Activated T-cell treated with anti-CD3 and anti-CD28 coated beads, Interleukin-2, amount 50 U/mL, for 4 hours (primary cell): ENCODE measurements at regions not wholly inside any gene's neighbourhood (a gene's known extent, or its start where the extent isn't known, plus 50 kb on each side); places are given as distances from the start of the nearest gene placed in this dataset.
"Not testable (repeated sequence)": the region's sequence is repeated elsewhere in the genome, so short reads cannot be mapped to it uniquely, and the experiment has no call there.

ENCODE experiments used
- ATAC-seq, 2 donors: fragments of 200-7000 bp; cut with Tn5 transposase; one replicate each; pipeline ENCODE4 v1.10.0; 2021
- DNase-seq: peaks from one replicate; pipeline ENCODE4 v3.0.0-alpha.2; 2020
- H3K27me3 Mint-ChIP-seq: one replicate; pipeline ENCODE4 v1.8.0; 2021; ENCODE audit warnings: low read depth, mixed read lengths
- H3K36me3 Mint-ChIP-seq: one replicate; pipeline ENCODE4 v1.8.0; 2022; ENCODE audit warnings: mixed read lengths; ENCODE audit not compliant: insufficient read depth
- H3K4me1 Mint-ChIP-seq: one replicate; pipeline ENCODE4 v1.8.0; 2021; ENCODE audit warnings: low read depth, mixed read lengths
- H3K4me3 Mint-ChIP-seq: one replicate; pipeline ENCODE4 v1.8.0; 2021; ENCODE audit warnings: mild to moderate bottlenecking, moderate library complexity, mixed read lengths
- H3K9me3 Mint-ChIP-seq: one replicate; pipeline ENCODE4 v1.8.0; 2021; ENCODE audit warnings: mixed read lengths

GRCh38 chr3:176328666-176329065 lies 868.6 kb downstream of the TBL1XR1 start:
- ATAC-seq (no peak), DNase-seq (no peak)
- H3K27me3 Mint-ChIP-seq: no peaks in the 10 kb centered on the region
- H3K9me3 Mint-ChIP-seq: peaks cover 13% of the 10 kb centered on the region
- H3K4me3 Mint-ChIP-seq: no peak overlapping the region
- H3K36me3 Mint-ChIP-seq: no peaks in the 10 kb centered on the region
- no peaks in the 10 kb centered on the region for H3K4me1 Mint-ChIP-seq

DNA sequence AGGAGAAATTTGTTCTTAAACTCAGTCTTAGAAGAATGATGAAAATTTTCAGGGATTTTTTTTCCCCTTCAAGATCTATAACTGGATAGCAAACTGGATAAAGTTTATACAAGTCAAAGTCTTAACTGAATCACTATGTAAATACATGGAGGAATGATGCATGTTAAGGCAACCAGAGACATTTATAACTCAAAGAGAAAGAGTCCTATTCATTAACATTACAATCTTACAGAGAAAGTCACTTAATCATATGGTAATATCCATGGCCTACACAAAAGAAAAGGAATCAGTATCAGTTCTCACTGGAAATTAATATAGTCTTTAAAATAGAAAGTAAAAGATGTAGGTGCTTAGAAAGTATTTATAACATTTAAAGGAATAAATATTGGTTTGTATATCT lies 869.1 kb downstream of the TBL1XR1 start:
- Mint-ChIP-seq H3K9me3 (peaks cover 17% of the 10 kb centered on the region), H3K36me3 (no peaks in the 10 kb centered on the region), H3K4me3 (no peak overlapping the region), H3K27me3 (no peaks in the 10 kb centered on the region), H3K4me1 (no peaks in the 10 kb centered on the region)
- ATAC-seq: no peak
- DNase-seq: no peak

- not testable (repeated sequence) for H3K27me3 Mint-ChIP-seq, H3K36me3 Mint-ChIP-seq, H3K4me1 Mint-ChIP-seq, DNase-seq, H3K4me3 Mint-ChIP-seq, ATAC-seq
- H3K9me3 Mint-ChIP-seq: peaks cover 18% of the 10 kb centered on the region
Measured at GRCh38 chr3:176326894-176327490, 870.3 kb downstream of the TBL1XR1 start.

DNA sequence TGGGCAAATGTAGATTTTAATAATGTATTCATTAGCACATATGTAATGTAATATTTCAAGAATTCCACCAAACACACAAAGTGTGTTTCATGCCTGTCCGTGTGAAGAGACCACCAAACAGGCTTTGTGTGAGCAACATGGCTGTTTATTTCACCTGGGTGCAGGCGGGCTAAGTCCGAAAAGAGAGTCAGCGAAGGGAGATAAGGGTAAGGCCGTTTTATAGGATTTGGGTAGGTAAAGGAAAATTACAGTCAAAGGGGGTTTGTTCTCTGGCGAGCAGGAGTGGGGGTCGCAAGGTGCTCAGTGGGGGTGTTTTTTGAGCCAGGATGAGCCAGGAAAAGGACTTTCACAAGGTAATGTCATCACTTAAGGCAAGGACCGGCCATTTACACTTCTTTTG lies 875.8 kb downstream of the TBL1XR1 start:
- not testable (repeated sequence) for DNase-seq, H3K4me3 Mint-ChIP-seq, H3K27me3 Mint-ChIP-seq, H3K36me3 Mint-ChIP-seq, H3K4me1 Mint-ChIP-seq, ATAC-seq
- peaks cover 14% of the 10 kb centered on the region for H3K9me3 Mint-ChIP-seq

DNA sequence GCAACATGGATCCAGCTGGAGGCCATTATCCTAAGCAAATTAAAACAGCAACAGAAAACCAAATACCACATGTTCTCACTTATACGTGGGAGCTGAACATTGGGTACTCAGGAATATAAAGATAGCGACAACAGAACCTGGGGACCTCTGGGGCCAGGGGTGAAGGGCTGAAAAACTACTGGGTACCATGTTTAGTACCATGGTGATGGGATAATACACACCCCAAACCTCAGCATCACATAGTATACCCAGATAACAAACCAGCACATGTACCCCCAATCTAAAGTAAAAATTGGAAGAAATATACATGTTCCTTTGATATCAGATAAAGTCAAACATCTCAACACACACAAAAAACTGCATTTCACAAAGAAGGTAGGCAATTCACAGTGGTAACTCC lies 876.2 kb downstream of the TBL1XR1 start:
- H3K4me3 Mint-ChIP-seq: no peak overlapping the region
- no peak for ATAC-seq
- DNase-seq: no peak
- no peaks in the 10 kb centered on the region for H3K27me3 Mint-ChIP-seq
- H3K36me3 Mint-ChIP-seq: no peaks in the 10 kb centered on the region
- peaks cover 14% of the 10 kb centered on the region for H3K9me3 Mint-ChIP-seq
- H3K4me1 Mint-ChIP-seq: no peaks in the 10 kb centered on the region

DNA sequence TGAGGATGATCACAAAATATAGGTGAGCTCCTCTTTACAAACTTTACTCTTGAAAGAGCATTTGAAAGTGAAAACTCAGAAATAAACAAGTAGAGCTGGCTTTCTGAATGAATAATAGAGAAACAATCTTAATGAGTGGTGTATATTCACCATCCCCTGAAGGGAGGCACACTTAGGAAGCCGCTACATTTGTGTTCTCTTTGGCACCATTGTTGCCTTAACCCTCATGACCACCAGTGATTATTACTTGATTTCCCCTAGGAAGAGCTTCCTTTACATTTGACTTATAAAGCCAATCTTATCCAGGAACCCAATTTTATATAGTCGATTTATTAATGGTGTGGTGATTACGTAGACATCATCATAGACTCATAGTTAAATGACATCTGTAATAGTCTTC lies 883.9 kb downstream of the TBL1XR1 start:
- ATAC-seq (no peak), DNase-seq (no peak)
- no peaks in the 10 kb centered on the region for H3K36me3 Mint-ChIP-seq
- no peak overlapping the region for H3K4me3 Mint-ChIP-seq
- H3K4me1 Mint-ChIP-seq: no peaks in the 10 kb centered on the region
- H3K9me3 Mint-ChIP-seq: peaks cover 14% of the 10 kb centered on the region
- no peaks in the 10 kb centered on the region for H3K27me3 Mint-ChIP-seq

GRCh38 chr3:176310641-176311040 lies 886.6 kb downstream of the TBL1XR1 start:
- peaks cover 12% of the 10 kb centered on the region for H3K9me3 Mint-ChIP-seq
- no peaks in the 10 kb centered on the region for H3K36me3 Mint-ChIP-seq
- no peaks in the 10 kb centered on the region for H3K27me3 Mint-ChIP-seq
- DNase-seq (no peak), ATAC-seq (no peak)
- H3K4me1 Mint-ChIP-seq: no peaks in the 10 kb centered on the region
- no peak overlapping the region for H3K4me3 Mint-ChIP-seq

- no peak for ATAC-seq
- H3K36me3 Mint-ChIP-seq: no peaks in the 10 kb centered on the region
- no peaks in the 10 kb centered on the region for H3K9me3 Mint-ChIP-seq
- no peak overlapping the region for H3K4me3 Mint-ChIP-seq
- H3K4me1 Mint-ChIP-seq: no peaks in the 10 kb centered on the region
- no peaks in the 10 kb centered on the region for H3K27me3 Mint-ChIP-seq
- no peak for DNase-seq
Measured at GRCh38 chr3:176302271-176302670, 895.0 kb downstream of the TBL1XR1 start.

- ATAC-seq: no peak
- Mint-ChIP-seq H3K4me1 (no peaks in the 10 kb centered on the region), H3K27me3 (no peaks in the 10 kb centered on the region), H3K36me3 (no peaks in the 10 kb centered on the region), H3K9me3 (peaks cover 19% of the 10 kb centered on the region), H3K4me3 (no peak overlapping the region)
- no peak for DNase-seq
Measured at GRCh38 chr3:176296066-176296597, 901.1 kb downstream of the TBL1XR1 start.

GRCh38 chr3:176293276-176293675 lies 904.0 kb downstream of the TBL1XR1 start:
- ATAC-seq (no peak), DNase-seq (no peak)
- no peak overlapping the region for H3K4me3 Mint-ChIP-seq
- no peaks in the 10 kb centered on the region for H3K4me1 Mint-ChIP-seq
- H3K9me3 Mint-ChIP-seq: peaks cover 19% of the 10 kb centered on the region
- no peaks in the 10 kb centered on the region for H3K27me3 Mint-ChIP-seq
- no peaks in the 10 kb centered on the region for H3K36me3 Mint-ChIP-seq

GRCh38 chr3:176286476-176287085 lies 910.7 kb downstream of the TBL1XR1 start:
- ATAC-seq (no peak), DNase-seq (no peak)
- Mint-ChIP-seq H3K9me3 (peaks cover 3% of the 10 kb centered on the region), H3K27me3 (no peaks in the 10 kb centered on the region), H3K36me3 (no peaks in the 10 kb centered on the region), H3K4me1 (no peaks in the 10 kb centered on the region), H3K4me3 (no peak overlapping the region)

GRCh38 chr3:176275538-176275937 lies 921.7 kb downstream of the TBL1XR1 start:
- Mint-ChIP-seq H3K36me3 (no peaks in the 10 kb centered on the region), H3K4me3 (no peak overlapping the region), H3K4me1 (no peaks in the 10 kb centered on the region), H3K27me3 (no peaks in the 10 kb centered on the region), H3K9me3 (peaks cover under 1% of the 10 kb centered on the region)
- no peak for ATAC-seq
- no peak for DNase-seq

DNA sequence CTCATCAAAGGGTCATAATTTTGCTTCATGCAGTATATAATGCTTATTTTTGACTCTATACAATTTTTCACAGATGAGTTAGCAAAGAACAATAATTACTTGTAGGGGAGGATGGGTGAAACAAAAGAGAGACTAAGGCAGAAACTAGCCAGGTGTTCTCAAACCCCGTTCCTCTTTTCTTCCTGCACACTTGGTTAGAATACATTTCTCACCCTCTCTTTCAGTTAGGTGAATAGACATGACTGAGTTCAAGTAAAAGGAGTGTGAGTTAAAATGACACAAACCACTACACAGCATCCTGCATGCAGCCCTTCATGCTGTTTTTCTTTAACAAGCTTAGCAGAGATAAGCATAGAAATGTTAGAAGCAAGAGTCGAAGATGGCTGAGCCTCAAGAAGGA lies 922.2 kb downstream of the TBL1XR1 start:
- ATAC-seq: no peak
- DNase-seq: no peak
- no peaks in the 10 kb centered on the region for H3K36me3 Mint-ChIP-seq
- H3K4me1 Mint-ChIP-seq: no peaks in the 10 kb centered on the region
- H3K27me3 Mint-ChIP-seq: no peaks in the 10 kb centered on the region
- no peak overlapping the region for H3K4me3 Mint-ChIP-seq
- peaks cover 5% of the 10 kb centered on the region for H3K9me3 Mint-ChIP-seq

GRCh38 chr3:176274161-176274560 lies 923.1 kb downstream of the TBL1XR1 start:
- peaks cover 8% of the 10 kb centered on the region for H3K9me3 Mint-ChIP-seq
- DNase-seq (no peak), ATAC-seq (no peak)
- no peaks in the 10 kb centered on the region for H3K4me1 Mint-ChIP-seq
- no peaks in the 10 kb centered on the region for H3K27me3 Mint-ChIP-seq
- H3K4me3 Mint-ChIP-seq: no peak overlapping the region
- no peaks in the 10 kb centered on the region for H3K36me3 Mint-ChIP-seq

- ATAC-seq: no peak
- Mint-ChIP-seq H3K4me3 (no peak overlapping the region), H3K27me3 (no peaks in the 10 kb centered on the region), H3K4me1 (no peaks in the 10 kb centered on the region), H3K36me3 (no peaks in the 10 kb centered on the region), H3K9me3 (peaks cover 18% of the 10 kb centered on the region)
- DNase-seq: no peak
Measured at GRCh38 chr3:176262071-176262470, 935.2 kb downstream of the TBL1XR1 start.
